ENCODE measurements at regions not wholly inside any gene's neighbourhood (a gene's known extent, or its start where the extent isn't known, plus 50 kb on each side); places are given as distances from the start of the nearest gene placed in this dataset.
"Not testable (repeated sequence)": the region's sequence is repeated elsewhere in the genome, so short reads cannot be mapped to it uniquely, and the experiment has no call there.

- H3K4me3 ChIP-seq (ENCODE audit: low read length), result no peak overlapping the region
- TF ChIP-seq ZNF274 (IDR thresholded peaks at IDR 0.05; ENCODE audit: low read depth, low read length), result no peak
Observed at GRCh38 chr14:76293221-76293620, 82.7 kb upstream of the ESRRB start.

- no peak overlapping the region for H3K4me3 ChIP-seq (ENCODE audit: low read length)
- TF ChIP-seq ZNF274 (IDR thresholded peaks at IDR 0.05; ENCODE audit: low read depth, low read length), result no peak
Observed at GRCh38 chr14:76293923-76294322, 82.0 kb upstream of the ESRRB start.

- TF ChIP-seq ZNF274 (IDR thresholded peaks at IDR 0.05; ENCODE audit: low read depth, low read length), result no peak
- no peak overlapping the region for H3K4me3 ChIP-seq (ENCODE audit: low read length)
Observed at GRCh38 chr14:76294876-76295275, 81.1 kb upstream of the ESRRB start.

GRCh38 chr14:76298896-76299295 lies 77.0 kb upstream of the ESRRB start:
- TF ChIP-seq ZNF274 (IDR thresholded peaks at IDR 0.05; ENCODE audit: low read depth, low read length), result no peak

GRCh38 chr14:76303188-76303587 lies 72.7 kb upstream of the ESRRB start:
- not testable (repeated sequence) for H3K4me3 ChIP-seq (ENCODE audit: low read length)

More at GRCh38 chr14:76298896-76299295, 77.0 kb upstream of the ESRRB start:
- no peak overlapping the region for H3K4me3 ChIP-seq (ENCODE audit: low read length)

GRCh38 chr14:76304536-76305267 lies 71.2 kb upstream of the ESRRB start:
- H3K4me3 ChIP-seq (ENCODE audit: low read length), result no peak overlapping the region
- no peak for TF ChIP-seq ZNF274 (IDR thresholded peaks at IDR 0.05; ENCODE audit: low read depth, low read length)

GRCh38 chr14:76305268-76305826 lies 70.6 kb upstream of the ESRRB start:
- no peak for TF ChIP-seq ZNF274 (IDR thresholded peaks at IDR 0.05; ENCODE audit: low read depth, low read length)

GRCh38 chr14:76306131-76306530 lies 69.8 kb upstream of the ESRRB start:
- no peak overlapping the region for H3K4me3 ChIP-seq (ENCODE audit: low read length)
- TF ChIP-seq ZNF274 (IDR thresholded peaks at IDR 0.05; ENCODE audit: low read depth, low read length), result no peak

More at GRCh38 chr14:76305268-76305826, 70.6 kb upstream of the ESRRB start:
- H3K4me3 ChIP-seq (ENCODE audit: low read length), result no peak overlapping the region

GRCh38 chr14:76307786-76308780 lies 67.9 kb upstream of the ESRRB start:
- TF ChIP-seq ZNF274 (IDR thresholded peaks at IDR 0.05; ENCODE audit: low read depth, low read length), result no peak
- no peak overlapping the region for H3K4me3 ChIP-seq (ENCODE audit: low read length)

GRCh38 chr14:76309572-76310162 lies 66.3 kb upstream of the ESRRB start:
- no peak overlapping the region for H3K4me3 ChIP-seq (ENCODE audit: low read length)

GRCh38 chr14:76311079-76311758 lies 64.7 kb upstream of the ESRRB start:
- H3K4me3 ChIP-seq (ENCODE audit: low read length), result no peak overlapping the region

More at GRCh38 chr14:76309572-76310162, 66.3 kb upstream of the ESRRB start:
- TF ChIP-seq ZNF274 (IDR thresholded peaks at IDR 0.05; ENCODE audit: low read depth, low read length), result no peak

GRCh38 chr14:76312821-76313220 lies 63.1 kb upstream of the ESRRB start:
- no peak for TF ChIP-seq ZNF274 (IDR thresholded peaks at IDR 0.05; ENCODE audit: low read depth, low read length)
- no peak overlapping the region for H3K4me3 ChIP-seq (ENCODE audit: low read length)

More at GRCh38 chr14:76311079-76311758, 64.7 kb upstream of the ESRRB start:
- no peak for TF ChIP-seq ZNF274 (IDR thresholded peaks at IDR 0.05; ENCODE audit: low read depth, low read length)

GRCh38 chr14:76313303-76313702 lies 62.6 kb upstream of the ESRRB start:
- H3K4me3 ChIP-seq (ENCODE audit: low read length), result no peak overlapping the region
- TF ChIP-seq ZNF274 (IDR thresholded peaks at IDR 0.05; ENCODE audit: low read depth, low read length), result no peak
